Right lung (tissue), 2 donors: ENCODE measurements at regions not wholly inside any gene's neighbourhood (a gene's known extent, or its start where the extent isn't known, plus 50 kb on each side); places are given as distances from the start of the nearest gene placed in this dataset.

Source experiments
- DNase-seq, 2 donors: peaks; one replicate each; pipeline ENCODE4 v3.0.0-alpha.2; 2013

DNA sequence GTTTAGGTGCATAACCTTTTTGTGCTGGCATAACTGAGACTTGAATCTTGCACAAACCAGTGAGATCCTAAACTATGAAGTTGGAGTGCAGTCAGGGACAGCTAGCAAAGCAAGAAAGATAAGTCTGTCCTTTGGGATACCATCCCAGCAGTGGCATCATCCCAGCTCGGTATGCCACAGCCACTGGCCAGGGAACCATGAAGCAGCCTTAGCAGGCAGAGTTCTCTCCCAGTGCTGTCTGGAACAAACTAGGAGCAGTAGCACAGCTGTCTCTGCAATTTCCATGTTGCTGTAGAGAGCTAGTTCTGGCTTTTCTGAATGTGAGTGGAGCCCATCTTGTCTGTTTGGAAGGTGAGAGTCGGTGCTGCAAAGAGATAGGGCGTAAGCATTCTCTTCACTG, 130.3 kb downstream of the DTWD1 start:
- DNase-seq, result no peak

DNA sequence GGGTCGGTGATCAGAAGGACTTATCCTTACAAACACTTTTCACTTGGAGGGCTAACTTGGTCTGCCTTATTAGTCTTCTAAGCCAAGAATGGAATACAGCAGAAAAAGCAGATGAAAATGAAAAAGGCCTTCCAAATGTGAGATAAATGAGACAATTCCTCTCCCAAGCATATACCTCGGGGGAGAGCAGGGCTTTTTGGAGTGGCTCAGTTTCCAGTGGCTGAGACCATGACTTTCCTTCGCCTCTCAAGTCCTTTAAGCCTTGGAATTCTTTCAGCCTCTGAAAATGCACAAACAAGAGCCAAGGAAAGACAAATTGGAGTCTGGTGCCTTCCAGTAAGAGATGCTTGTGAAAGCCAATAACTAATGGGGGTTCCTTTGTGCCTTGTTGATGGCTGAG, 130.9 kb downstream of the DTWD1 start:
- no peak for DNase-seq

DNA sequence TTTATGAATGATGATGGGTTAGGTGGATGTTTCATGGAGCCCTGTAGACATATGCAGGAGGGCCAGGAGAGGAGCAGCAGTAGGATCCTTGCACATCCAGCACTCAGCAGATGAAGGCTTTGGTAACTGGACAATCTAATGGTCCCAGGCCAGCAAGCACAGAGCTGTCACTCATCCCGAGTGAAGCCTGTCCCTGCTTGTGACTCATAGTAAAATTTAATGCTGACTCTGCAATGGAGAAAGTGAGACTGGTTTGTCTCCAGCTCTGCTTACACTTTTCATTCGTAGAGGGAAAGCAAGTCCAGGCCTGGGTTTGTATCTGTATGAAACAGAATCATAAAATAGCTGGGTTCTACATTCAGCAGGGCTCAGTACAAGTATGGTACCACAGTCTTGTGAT, 131.7 kb downstream of the DTWD1 start:
- no peak for DNase-seq

DNA sequence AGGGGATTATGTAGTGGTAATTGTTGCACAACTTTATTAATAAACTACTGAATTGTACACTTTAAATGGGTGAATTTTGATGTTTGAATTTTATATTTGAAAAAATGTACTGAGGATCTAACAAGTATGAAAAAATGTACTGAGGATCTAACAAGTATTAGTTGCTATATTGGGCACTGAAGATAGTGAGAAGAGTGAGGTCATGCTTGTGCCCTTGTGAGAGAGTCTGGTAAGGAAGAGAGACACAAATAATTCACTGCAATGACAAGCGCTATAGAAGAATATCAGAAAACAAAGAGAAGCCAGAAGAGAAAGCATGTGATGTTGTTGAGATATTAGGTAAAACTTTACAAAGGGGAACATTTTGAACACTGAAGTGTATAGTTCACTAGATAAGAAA, 137.6 kb downstream of the DTWD1 start:
- no peak for DNase-seq

DNA sequence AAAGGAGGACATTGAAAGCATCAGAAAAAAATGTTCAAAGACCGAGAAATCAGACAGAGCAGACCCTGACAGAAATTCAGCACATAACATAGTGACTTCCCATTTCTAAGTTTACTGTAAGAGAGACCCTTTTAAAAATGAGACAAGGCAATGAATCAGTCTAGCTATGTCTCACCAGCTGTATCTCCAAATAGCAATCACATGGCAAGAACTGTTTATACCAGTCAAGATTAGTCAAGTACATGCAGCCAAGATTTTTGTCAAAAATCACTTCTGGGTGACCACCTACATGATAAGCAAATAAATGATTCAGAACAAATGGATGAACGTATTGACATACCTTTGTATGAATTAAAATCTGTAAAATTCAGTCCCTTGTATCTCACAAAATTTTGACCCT, 138.0 kb downstream of the DTWD1 start:
- DNase-seq, result no peak

DNA sequence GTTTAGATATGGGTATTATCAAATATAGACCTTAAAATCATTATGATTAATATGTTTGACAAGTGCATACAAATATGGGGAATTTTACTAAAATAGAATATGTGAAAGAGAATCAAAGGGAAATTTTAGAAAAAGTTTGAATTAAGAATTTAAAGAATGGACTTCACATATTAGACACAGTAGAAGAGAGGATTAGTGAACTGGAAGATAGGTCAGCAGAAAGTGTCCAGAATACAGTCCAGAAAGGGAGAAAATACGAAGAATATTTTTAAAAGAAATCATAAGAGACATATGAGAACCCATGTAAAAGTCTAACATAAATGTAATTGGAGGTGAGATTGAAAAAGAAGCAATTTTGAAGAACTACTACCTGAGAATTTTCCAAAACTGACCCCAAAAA, 139.9 kb downstream of the DTWD1 start:
- DNase-seq, result no peak

DNA sequence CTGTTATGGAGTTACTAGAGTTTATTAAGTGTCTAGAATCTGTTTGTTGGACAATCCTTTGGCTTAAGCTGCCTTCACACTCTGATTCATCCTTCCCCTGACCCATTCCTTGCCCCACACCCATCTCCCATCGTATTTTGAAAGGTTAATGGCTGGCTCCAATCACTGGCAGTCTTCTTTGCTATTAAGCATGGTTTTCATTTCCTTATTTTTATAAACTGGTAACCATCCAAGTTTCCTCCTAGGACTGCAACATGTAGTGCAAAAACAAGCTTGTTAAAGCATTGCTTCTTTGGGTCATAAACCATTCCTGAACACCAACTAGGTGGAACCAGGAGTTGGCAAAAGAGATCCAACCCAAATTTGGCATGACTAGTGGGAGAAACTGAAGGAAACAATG, 148.4 kb downstream of the DTWD1 start:
- no peak for DNase-seq

DNA sequence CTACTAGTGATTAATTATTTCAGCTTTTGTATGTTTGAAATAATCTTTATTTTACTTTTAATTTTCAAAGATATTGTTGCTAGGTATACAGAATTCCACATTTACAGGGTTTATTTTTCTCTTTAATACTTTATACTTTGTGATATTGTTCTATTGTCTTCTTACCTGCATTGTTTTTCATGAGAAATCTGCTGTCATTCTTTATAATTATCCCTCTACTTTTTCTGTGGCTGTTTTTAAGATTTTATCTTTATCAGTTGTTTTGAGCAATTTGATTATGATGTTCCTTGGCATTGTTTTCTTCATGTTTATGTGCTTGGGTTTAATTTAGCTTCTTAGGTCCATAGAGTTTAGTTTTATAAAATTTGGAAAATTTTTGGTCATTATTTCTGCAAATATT, 168.6 kb downstream of the DTWD1 start:
- DNase-seq, result no peak

DNA sequence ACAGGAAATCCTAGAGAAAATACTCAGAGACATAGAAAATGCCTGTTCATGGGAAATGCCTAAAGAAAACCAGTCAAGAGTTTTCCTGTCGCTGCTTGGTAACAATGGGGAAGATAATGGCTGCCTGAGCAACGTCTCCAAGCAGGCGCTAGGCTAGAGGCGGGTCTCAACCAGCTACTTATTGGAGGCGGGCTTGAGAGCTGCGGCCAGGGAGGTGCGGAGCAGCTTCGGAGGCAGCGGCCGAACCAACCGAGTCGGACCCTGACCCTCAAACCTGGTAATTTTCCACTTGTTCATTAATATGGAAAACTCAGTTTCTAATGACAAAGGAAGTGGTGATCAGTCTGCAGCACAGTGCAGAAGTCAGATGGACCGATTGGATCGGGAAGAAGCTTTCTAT, 173.1 kb downstream of the DTWD1 start:
- no peak for DNase-seq

DNA sequence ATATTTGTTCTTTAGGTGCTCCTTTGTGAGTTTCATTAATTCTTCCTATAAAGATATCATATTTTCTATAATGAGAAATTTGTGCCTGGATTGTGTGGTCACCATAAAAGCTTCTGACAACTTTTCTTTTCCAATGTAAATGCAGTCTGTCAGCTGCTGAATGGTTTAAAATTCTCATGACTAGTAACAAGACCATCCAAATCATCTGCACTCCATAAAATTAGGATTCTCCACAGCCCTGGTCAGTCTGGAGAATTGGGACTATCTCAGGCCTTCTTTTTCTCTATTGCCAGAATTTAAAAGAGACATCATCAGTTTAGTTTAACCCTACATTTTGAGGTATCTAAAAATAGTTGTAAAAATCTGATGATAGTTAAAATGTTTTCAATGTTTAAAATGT, 180.9 kb downstream of the DTWD1 start:
- no peak for DNase-seq
